ENCODE measurements at regions not wholly inside any gene's neighbourhood (a gene's known extent, or its start where the extent isn't known, plus 50 kb on each side); places are given as distances from the start of the nearest gene placed in this dataset.

GRCh38 chr2:34012715-34013302, 413.7 kb upstream of the FAM98A start:
- peak; percentile 92 for TF ChIP-seq CTCF (IDR thresholded peaks at IDR 0.05; ENCODE audit: low read depth, low read length)
- no peak for TF ChIP-seq EZH2phosphoT487 (IDR thresholded peaks at IDR 0.05; ENCODE audit: low read depth)

Data from OCI-LY3 (cell line).